Pancreas (tissue), 10 donors: ENCODE measurements at regions not wholly inside any gene's neighbourhood (a gene's known extent, or its start where the extent isn't known, plus 50 kb on each side); places are given as distances from the start of the nearest gene placed in this dataset.

Experiments used
- ATAC-seq, 4 donors: fragments of 200-7000 bp; cut with Tn5 transposase; one replicate each; pipeline versions ENCODE4 v1.8.0 to v1.9.1; 2020; ENCODE audit warnings: mild to moderate bottlenecking in 4 of 4, moderate library complexity in 4 of 4
- DNase-seq, 6 donors: peaks; one replicate each; pipeline ENCODE4 v3.0.0-alpha.2; 2020
- FAIRE-seq: peaks from 2 replicates; lab custom pipeline; 2012; peaks lifted over from hg19 to GRCh38; lab: Jason Lieb, UNC
- H3K27ac ChIP-seq, 4 donors: fragments of 200-600 bp; sonication (generic); 1 replicate in 3 of 4; 2 replicates in 1 of 4; pipeline versions ENCODE4 v1.5.0 to v1.8.0; 2020
- H3K27me3 ChIP-seq, 4 donors: fragments of 200-600 bp; one replicate each; pipeline ENCODE4 v1.8.0; 2021
- H3K36me3 ChIP-seq, 3 donors: fragments of 200-600 bp; sonication (generic) in 1 of 3; one replicate each; pipeline versions ENCODE4 v1.5.0 to v1.8.0; 2020 to 2021
- H3K4me1 ChIP-seq, 3 donors: fragments of 200-600 bp; one replicate each; pipeline ENCODE4 v1.8.0; 2021
- H3K4me3 ChIP-seq, 4 donors: fragments of 200-600 bp; sonication (generic) in 2 of 4; one replicate each; pipeline versions ENCODE4 v1.5.0 to v1.8.0; 2020 to 2021
- H3K9me3 ChIP-seq, 4 donors: fragments of 200-600 bp; one replicate each; pipeline ENCODE4 v1.8.0; 2021
- CTCF ChIP-seq, 4 donors: fragments of 200-600 bp; sonication (generic) in 3 of 4; IDR thresholded peaks; one replicate each; pipeline versions ENCODE4 v1.5.0 to v1.8.0; 2021; ENCODE audit warnings: antibody characterized with exemption in 4 of 4
- WGBS, 2 donors: extraction: QIAGEN DNeasy Blood & Tissue Kit; methylation state at CpG; one replicate each; pipeline ENCODE4 v1.1.7; 2013; 5-methylcytosine and 5-hydroxymethylcytosine counted together
- intact Hi-C, 3 donors: fragments of 100-400 bp; cut with DNase I; formaldehyde crosslinking; loops; one replicate each; pipeline versions ENCODE4 v1.11.1 to v1.14.2; 2022
- donor health status: healthy with polysubstance abuse.
- donor health status: DM: no; HTN: no; CAD: no; lungs with moderate emphysema.
- donor health status: DM: no; HTN: no; CAD: no.
- donor health status: control.
- donor health status: control.
- donor health status: Bipolar disorder and iron deficiency.
- donor health status: DM: yes; HTN: yes; CAD: no.
- donor health status: DM: no; HTN: no; CAD: no.
- donor health status: DM: no; HTN: no; CAD: no.
- donor health status: DM: yes; HTN: yes; CAD: no.

DNA sequence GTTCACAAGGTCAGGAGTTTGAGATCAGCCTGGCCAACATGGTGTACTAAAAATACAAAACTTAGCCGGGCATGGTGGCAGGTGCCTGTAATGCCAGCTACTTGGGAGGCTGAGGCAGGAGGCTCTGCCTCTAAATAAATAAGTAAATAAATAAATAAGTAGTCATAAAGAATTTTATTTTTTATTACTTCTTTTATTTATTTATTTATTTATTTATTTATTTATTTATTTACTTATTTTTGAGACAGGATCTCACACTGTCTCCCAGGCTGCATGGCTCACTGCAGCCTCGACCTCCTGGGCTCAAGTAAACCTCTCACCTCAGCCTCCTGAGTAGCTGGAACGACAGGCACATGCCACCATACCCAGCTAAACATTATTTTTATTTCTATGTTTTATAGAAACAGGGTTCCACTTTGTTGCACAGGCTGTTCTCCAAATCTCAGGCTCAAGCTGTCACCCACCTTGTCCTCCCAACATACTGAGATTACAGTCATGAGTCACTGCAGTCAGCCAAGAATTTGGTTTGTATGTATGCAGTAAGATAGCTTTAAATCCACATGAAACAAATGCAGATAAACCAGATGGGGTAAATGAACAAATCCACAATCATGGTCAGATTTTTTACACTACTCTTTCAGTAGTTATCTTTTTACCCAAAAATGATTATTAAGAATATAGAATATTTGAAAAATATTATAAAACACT is 523.3 kb upstream of the RGS18 start:
- no peak for TF ChIP-seq CTCF (IDR thresholded peaks at IDR 0.05)
- FAIRE-seq = no peak

DNA sequence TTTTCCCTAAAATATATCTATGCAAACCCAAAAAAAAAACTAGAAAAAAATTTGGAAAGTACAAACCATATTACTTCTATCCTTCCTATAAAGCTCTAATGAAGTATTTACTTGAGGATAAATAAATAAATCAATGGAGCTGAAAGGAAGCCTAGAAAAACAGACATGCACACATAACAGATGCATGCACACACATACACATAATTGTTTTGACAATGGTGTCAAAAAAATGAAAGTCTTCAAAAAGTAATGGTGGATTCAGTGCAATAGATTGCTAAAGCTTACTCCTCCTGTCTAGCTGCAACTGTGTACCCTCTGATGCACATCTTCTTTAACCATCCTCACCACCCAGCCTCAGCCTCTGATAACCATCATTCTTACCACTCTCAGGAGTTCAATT is 521.9 kb upstream of the RGS18 start:
- H3K4me1 ChIP-seq = no peaks in the 10 kb centered on the region
- H3K4me3 ChIP-seq = no peak overlapping the region
- FAIRE-seq = no peak
- no peak for DNase-seq
- TF ChIP-seq CTCF (IDR thresholded peaks at IDR 0.05) = no peak
- H3K27me3 ChIP-seq = no peaks in the 10 kb centered on the region
- intact Hi-C loops = no loop called here
- H3K36me3 ChIP-seq = no peaks in the 10 kb centered on the region
- no peaks in the 10 kb centered on the region for H3K9me3 ChIP-seq
- ATAC-seq = no peak
- H3K27ac ChIP-seq = no peak overlapping the region

More for the DNA sequence above, 523.3 kb upstream of the RGS18 start:
- intact Hi-C loops = no loop called here
- H3K27me3 ChIP-seq = no peaks in the 10 kb centered on the region
- WGBS, 2 donors = 87% methylated on average over 3 of the region's 3 CpGs
- H3K36me3 ChIP-seq = no peaks in the 10 kb centered on the region
- ATAC-seq (no peak), DNase-seq (no peak)
- no peak overlapping the region for H3K4me3 ChIP-seq
- H3K27ac ChIP-seq = no peak overlapping the region
- no peaks in the 10 kb centered on the region for H3K9me3 ChIP-seq
- no peaks in the 10 kb centered on the region for H3K4me1 ChIP-seq

- ATAC-seq = no peak
- no peaks in the 10 kb centered on the region for H3K36me3 ChIP-seq
- intact Hi-C loops = no loop called here
- DNase-seq = no peak
- no peak overlapping the region for H3K4me3 ChIP-seq
- no peak for FAIRE-seq
- no peak overlapping the region for H3K27ac ChIP-seq
- 66 to 67% methylated on average over 9 of the region's 9 CpGs for WGBS, 2 donors
- no peak for TF ChIP-seq CTCF (IDR thresholded peaks at IDR 0.05)
- no peaks in the 10 kb centered on the region for H3K9me3 ChIP-seq
- H3K27me3 ChIP-seq = no peaks in the 10 kb centered on the region
- no peaks in the 10 kb centered on the region for H3K4me1 ChIP-seq
Measured at GRCh38 chr1:191641420-191642260, 516.6 kb upstream of the RGS18 start.

GRCh38 chr1:191643060-191643459 is 515.2 kb upstream of the RGS18 start:
- no peak for ATAC-seq
- intact Hi-C loops = no loop called here
- WGBS, 2 donors = 76 to 80% methylated on average over 1 of the region's 1 CpG
- H3K27me3 ChIP-seq = no peaks in the 10 kb centered on the region
- H3K9me3 ChIP-seq = no peaks in the 10 kb centered on the region
- no peak overlapping the region for H3K4me3 ChIP-seq
- DNase-seq = no peak
- no peak overlapping the region for H3K27ac ChIP-seq
- no peaks in the 10 kb centered on the region for H3K36me3 ChIP-seq
- no peaks in the 10 kb centered on the region for H3K4me1 ChIP-seq
- FAIRE-seq = no peak
- no peak for TF ChIP-seq CTCF (IDR thresholded peaks at IDR 0.05)

DNA sequence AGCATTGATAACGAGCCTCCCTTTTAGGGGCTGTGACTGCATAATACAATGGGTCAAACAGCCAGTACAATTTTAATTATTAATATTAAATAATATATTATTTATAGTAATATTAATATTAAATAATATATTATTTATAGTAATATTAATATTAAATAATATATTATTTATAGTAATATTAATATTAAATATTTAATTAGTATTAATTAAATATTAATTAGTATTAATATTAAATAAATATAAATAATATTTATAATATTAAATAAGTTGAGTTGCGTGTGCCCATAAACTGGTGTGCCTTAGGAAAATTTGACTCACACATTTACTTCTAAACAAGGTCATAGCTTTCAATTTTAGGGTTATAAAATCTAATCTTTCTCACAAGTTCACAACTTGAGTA is 509.3 kb upstream of the RGS18 start:
- no peaks in the 10 kb centered on the region for H3K36me3 ChIP-seq
- WGBS, 2 donors = 87 to 94% methylated on average over 2 of the region's 2 CpGs
- H3K9me3 ChIP-seq = no peaks in the 10 kb centered on the region
- no peak overlapping the region for H3K4me3 ChIP-seq
- intact Hi-C loops = no loop called here
- H3K4me1 ChIP-seq = peaks cover 0 to 3% (median 0%) of the 10 kb centered on the region in 3 donors
- H3K27me3 ChIP-seq = no peaks in the 10 kb centered on the region
- FAIRE-seq (peak; percentile 99), ATAC-seq (no peak), DNase-seq (no peak)
- H3K27ac ChIP-seq = no peak overlapping the region
- no peak for TF ChIP-seq CTCF (IDR thresholded peaks at IDR 0.05)
